ENCODE measurements at regions not wholly inside any gene's neighbourhood (a gene's known extent, or its start where the extent isn't known, plus 50 kb on each side); places are given as distances from the start of the nearest gene placed in this dataset.

DNA sequence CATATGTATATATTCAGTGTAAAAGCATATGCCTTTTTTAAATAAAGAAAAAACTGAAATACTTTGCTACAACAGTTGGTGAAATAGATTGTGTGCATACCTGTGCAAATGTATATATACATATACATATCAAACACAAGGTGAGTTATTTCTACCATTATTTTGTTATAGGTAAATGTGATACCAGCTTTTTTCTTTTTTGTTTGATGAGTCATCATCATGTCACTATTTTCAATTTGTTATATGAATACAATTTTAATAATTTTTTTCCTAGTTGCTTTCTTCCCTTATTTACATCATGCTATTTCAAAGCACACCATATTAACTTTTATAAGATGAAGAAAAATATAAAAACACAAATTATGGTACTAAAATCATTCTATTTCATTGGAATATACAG, 87.0 kb upstream of the STK17B start:
- DNase-seq = no peak
- Histone ChIP-seq H3K79me2 (ENCODE audit: insufficient read depth, low read length) (no peaks in the 10 kb centered on the region), H3K4ac (ENCODE audit: low read depth, low read length) (no peak overlapping the region), H2AFZ (ENCODE audit: low read length) (no peak overlapping the region), H2BK12ac (ENCODE audit: insufficient read length, low read depth, low read length) (no peak overlapping the region), H4K8ac (replicated peaks; ENCODE audit: insufficient read length, low read depth, low read length) (no peak overlapping the region), H4K91ac (ENCODE audit: insufficient read length, low read depth, low read length) (no peak overlapping the region), H3K27ac (ENCODE audit: insufficient read length, low read depth, low read length) (no peak overlapping the region), H4K5ac (ENCODE audit: insufficient read length, low read depth, low read length) (no peak overlapping the region), H3K27me3 (ENCODE audit: insufficient read depth, low read length) (no peaks in the 10 kb centered on the region), H3K79me1 (ENCODE audit: insufficient read depth, low read depth, low read length, poor library complexity, severe bottlenecking) (no peaks in the 10 kb centered on the region), H2BK120ac (ENCODE audit: low read depth, low read length, poor library complexity, severe bottlenecking) (no peak overlapping the region), H3K23me2 (ENCODE audit: insufficient read length, low read depth, low read length, poor library complexity, severe bottlenecking) (no peaks in the 10 kb centered on the region), H3T11ph (ENCODE audit: low read length) (no peak overlapping the region), H2AK5ac (ENCODE audit: insufficient read length, low read length) (no peak overlapping the region), H3K9ac (ENCODE audit: extremely low read depth, insufficient read length, low read length) (no peak overlapping the region), H3K56ac (ENCODE audit: insufficient read length, low read depth, low read length) (no peak overlapping the region), H3K4me2 (ENCODE audit: insufficient read depth, insufficient read length, low read length) (no peak overlapping the region), H2BK20ac (ENCODE audit: low read depth, low read length, poor library complexity, severe bottlenecking) (no peak overlapping the region), H4K20me1 (ENCODE audit: control insufficient read depth, insufficient read depth, insufficient read length) (no peaks in the 10 kb centered on the region), H3K4me1 (ENCODE audit: insufficient read depth, low read length) (no peaks in the 10 kb centered on the region), H3K23ac (ENCODE audit: insufficient read length, low read depth, low read length) (no peak overlapping the region), H2BK5ac (ENCODE audit: insufficient read length, low read length) (no peak overlapping the region), H3K18ac (ENCODE audit: insufficient read length, low read depth, low read length) (no peak overlapping the region), H2BK15ac (ENCODE audit: low read depth, low read length) (no peak overlapping the region), H3K14ac (ENCODE audit: insufficient read depth, low read length) (no peak overlapping the region), H3K9me3 (ENCODE audit: control insufficient read depth, low read depth, low read length) (no peaks in the 10 kb centered on the region)
- H3K4me1 Mint-ChIP-seq = peaks cover 8 to 9% of the 10 kb centered on the region in 2 experiments
- no peak overlapping the region for H3K27ac Mint-ChIP-seq
- no peaks in the 10 kb centered on the region for H3K27me3 Mint-ChIP-seq (ENCODE audit: low read depth)
- no peaks in the 10 kb centered on the region for H3K9me3 Mint-ChIP-seq
- H3K4me3 Mint-ChIP-seq = no peak overlapping the region
- H3K36me3 Mint-ChIP-seq (ENCODE audit: insufficient read depth in 1 of 3, low read depth in 3 of 3) = no peaks in the 10 kb centered on the region
- TF ChIP-seq, protein P1, sequence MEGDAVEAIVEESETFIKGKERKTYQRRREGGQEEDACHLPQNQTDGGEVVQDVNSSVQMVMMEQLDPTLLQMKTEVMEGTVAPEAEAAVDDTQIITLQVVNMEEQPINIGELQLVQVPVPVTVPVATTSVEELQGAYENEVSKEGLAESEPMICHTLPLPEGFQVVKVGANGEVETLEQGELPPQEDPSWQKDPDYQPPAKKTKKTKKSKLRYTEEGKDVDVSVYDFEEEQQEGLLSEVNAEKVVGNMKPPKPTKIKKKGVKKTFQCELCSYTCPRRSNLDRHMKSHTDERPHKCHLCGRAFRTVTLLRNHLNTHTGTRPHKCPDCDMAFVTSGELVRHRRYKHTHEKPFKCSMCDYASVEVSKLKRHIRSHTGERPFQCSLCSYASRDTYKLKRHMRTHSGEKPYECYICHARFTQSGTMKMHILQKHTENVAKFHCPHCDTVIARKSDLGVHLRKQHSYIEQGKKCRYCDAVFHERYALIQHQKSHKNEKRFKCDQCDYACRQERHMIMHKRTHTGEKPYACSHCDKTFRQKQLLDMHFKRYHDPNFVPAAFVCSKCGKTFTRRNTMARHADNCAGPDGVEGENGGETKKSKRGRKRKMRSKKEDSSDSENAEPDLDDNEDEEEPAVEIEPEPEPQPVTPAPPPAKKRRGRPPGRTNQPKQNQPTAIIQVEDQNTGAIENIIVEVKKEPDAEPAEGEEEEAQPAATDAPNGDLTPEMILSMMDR (conservative IDR thresholded peaks at IDR 0.05) = no peak

Measured in H9 (cell line).